Neuronal stem cell (in vitro differentiated cells): ENCODE measurements at regions not wholly inside any gene's neighbourhood (a gene's known extent, or its start where the extent isn't known, plus 50 kb on each side); places are given as distances from the start of the nearest gene placed in this dataset.

Source experiments
- DNase-seq: peaks from one replicate; pipeline ENCODE4 v3.0.0-alpha.2; 2013; ENCODE audit warnings: low spot score
- H2AFZ ChIP-seq: one replicate; pipeline ENCODE4 v1.6.1; 2013; ENCODE audit warnings: mild to moderate bottlenecking, low read length, inconsistent platforms
- H2AK5ac ChIP-seq: 2 replicates; pipeline ENCODE4 v1.6.1; 2013; ENCODE audit warnings: low read depth, mild to moderate bottlenecking, inconsistent platforms, low read length, moderate library complexity, mixed read lengths
- H2BK120ac ChIP-seq: 2 replicates; pipeline ENCODE4 v1.6.1; 2013; ENCODE audit warnings: low read depth, mild to moderate bottlenecking, inconsistent platforms, low read length, moderate library complexity, mixed read lengths
- H2BK12ac ChIP-seq: one replicate; pipeline ENCODE4 v1.6.1; 2013; ENCODE audit warnings: low read length, inconsistent platforms
- H2BK15ac ChIP-seq: 2 replicates; pipeline ENCODE4 v1.6.1; 2013; ENCODE audit warnings: mild to moderate bottlenecking, low read length, inconsistent platforms, mixed read lengths
- H2BK5ac ChIP-seq: one replicate; pipeline ENCODE4 v1.6.1; 2013; ENCODE audit warnings: inconsistent platforms, mild to moderate bottlenecking, low read length, moderate library complexity
- H3K14ac ChIP-seq: one replicate; pipeline ENCODE4 v1.6.1; 2013; ENCODE audit warnings: low read length, inconsistent platforms
- H3K18ac ChIP-seq: 2 replicates; pipeline ENCODE4 v1.6.1; 2013; ENCODE audit warnings: low read length, inconsistent platforms
- H3K23ac ChIP-seq: 2 replicates; pipeline ENCODE4 v1.6.1; 2013; ENCODE audit warnings: low read depth, mild to moderate bottlenecking, mixed read lengths, low read length, inconsistent platforms; ENCODE audit not compliant: poor library complexity
- H3K27ac ChIP-seq: replicated peaks from 3 replicates; pipeline ENCODE4 v1.5.1; 2013; ENCODE audit warnings: low read length, inconsistent platforms
- H3K27me3 ChIP-seq, 3 experiments: 2 replicates each; pipeline ENCODE4 v1.6.1; 2013; ENCODE audit warnings: low read length in 3 of 3, mild to moderate bottlenecking in 2 of 3, inconsistent platforms in 1 of 3, low read depth in 1 of 3, mixed read lengths in 1 of 3, moderate library complexity in 1 of 3; ENCODE audit not compliant: control insufficient read depth in 3 of 3, insufficient read depth in 3 of 3
- H3K36me3 ChIP-seq, 2 donors: replicated peaks in 1 of 2; 2 replicates each; pipeline ENCODE4 v1.6.1; 2013; ENCODE audit warnings: low read length in 2 of 2; ENCODE audit not compliant: control insufficient read depth in 2 of 2, insufficient read depth in 2 of 2
- H3K4ac ChIP-seq: 2 replicates; pipeline ENCODE4 v1.6.1; 2013; ENCODE audit warnings: inconsistent platforms, mild to moderate bottlenecking, low read length, moderate library complexity
- H3K4me1 ChIP-seq, 2 donors: 1 replicate in 1 of 2; 2 replicates in 1 of 2; pipeline ENCODE4 v1.6.1; 2013; ENCODE audit warnings: low read length in 2 of 2, low read depth in 1 of 2; ENCODE audit not compliant: control insufficient read depth in 2 of 2, insufficient read depth in 1 of 2
- H3K4me2 ChIP-seq: one replicate; pipeline ENCODE4 v1.6.1; 2013; ENCODE audit warnings: mild to moderate bottlenecking, low read length, inconsistent platforms; ENCODE audit not compliant: insufficient read depth, poor library complexity, severe bottlenecking
- H3K4me3 ChIP-seq, 2 donors: 2 replicates each; pipeline ENCODE4 v1.5.1; 2013; ENCODE audit warnings: low read length in 2 of 2, mild to moderate bottlenecking in 2 of 2, inconsistent platforms in 1 of 2, moderate library complexity in 1 of 2
- H3K79me1 ChIP-seq: one replicate; pipeline ENCODE4 v1.6.1; 2013; ENCODE audit warnings: low read depth, mild to moderate bottlenecking, inconsistent platforms, low read length, moderate library complexity
- H3K9ac ChIP-seq: one replicate; pipeline ENCODE4 v1.6.1; 2013; ENCODE audit warnings: mild to moderate bottlenecking, low read depth, low read length, inconsistent platforms; ENCODE audit not compliant: poor library complexity
- H3K9me3 ChIP-seq, 2 donors: replicated peaks in 1 of 2; 2 replicates each; pipeline versions ENCODE3 to v1.6.1; 2013; ENCODE audit warnings: low read length in 2 of 2, mild to moderate bottlenecking in 2 of 2, inconsistent platforms in 1 of 2, low read depth in 1 of 2, mixed read lengths in 1 of 2, moderate library complexity in 1 of 2; ENCODE audit not compliant: control insufficient read depth in 2 of 2, insufficient read depth in 1 of 2
- H4K8ac ChIP-seq: one replicate; pipeline ENCODE4 v1.6.1; 2013; ENCODE audit warnings: low read depth, mild to moderate bottlenecking, inconsistent platforms, low read length, moderate library complexity
- H4K91ac ChIP-seq: one replicate; pipeline ENCODE4 v1.6.1; 2013; ENCODE audit warnings: low read length, low read depth, mild to moderate bottlenecking, inconsistent platforms; ENCODE audit not compliant: poor library complexity
- WGBS, 2 donors: extraction: QIAGEN DNeasy Blood & Tissue Kit; methylation state at CpG; one replicate each; pipeline ENCODE4 v1.1.7; 2013; ENCODE audit warnings: missing lambda C conversion rate in 2 of 2, mixed read lengths in 1 of 2; ENCODE audit not compliant: insufficient read length in 2 of 2, insufficient replicate concordance in 1 of 2; ENCODE audit errors: extremely low coverage in 2 of 2; 5-methylcytosine and 5-hydroxymethylcytosine counted together

- Histone ChIP-seq H3K4me3 (no peak overlapping the region), H2BK15ac (no peak overlapping the region), H3K4me1 (no peaks in the 10 kb centered on the region), H4K8ac (no peak overlapping the region), H3K27ac (no peak overlapping the region), H3K27me3 (peaks cover 0 to 11% (median 0%) of the 10 kb centered on the region in 3 experiments), H3K14ac (no peak overlapping the region), H3K23ac (no peak overlapping the region), H2BK120ac (no peak overlapping the region), H2AFZ (no peak overlapping the region), H2AK5ac (no peak overlapping the region), H3K79me1 (no peaks in the 10 kb centered on the region), H2BK12ac (no peak overlapping the region), H3K9me3 (peaks cover 0 to 1% of the 10 kb centered on the region in 2 donors), H3K4ac (no peak overlapping the region), H3K36me3 (no peaks in the 10 kb centered on the region), H2BK5ac (no peak overlapping the region), H3K4me2 (no peak overlapping the region), H4K91ac (no peak overlapping the region), H3K18ac (no peak overlapping the region), H3K9ac (no peak overlapping the region)
- DNase-seq: no peak
- no CpG with 5 or more reads among the region's 6 CpGs for WGBS, 2 donors
Observed at GRCh38 chr17:43332230-43332629, 66.6 kb upstream of the ARL4D start.

GRCh38 chr17:43330876-43331639 is 67.7 kb upstream of the ARL4D start:
- Histone ChIP-seq H4K91ac (no peak overlapping the region), H2AFZ (no peak overlapping the region), H3K27me3 (peaks cover 0 to 11% (median 0%) of the 10 kb centered on the region in 3 experiments), H3K9me3 (peaks cover 0 to 1% of the 10 kb centered on the region in 2 donors), H3K79me1 (no peaks in the 10 kb centered on the region), H3K18ac (no peak overlapping the region), H3K4ac (no peak overlapping the region), H3K14ac (no peak overlapping the region), H2BK12ac (no peak overlapping the region), H3K27ac (no peak overlapping the region), H3K4me2 (no peak overlapping the region), H2AK5ac (no peak overlapping the region), H3K4me1 (no peaks in the 10 kb centered on the region), H4K8ac (no peak overlapping the region), H2BK120ac (no peak overlapping the region), H3K4me3 (no peak overlapping the region), H3K23ac (no peak overlapping the region), H3K36me3 (no peaks in the 10 kb centered on the region), H2BK5ac (no peak overlapping the region), H3K9ac (no peak overlapping the region), H2BK15ac (no peak overlapping the region)
- no peak for DNase-seq
- no CpG with 5 or more reads among the region's 12 CpGs for WGBS, 2 donors

GRCh38 chr17:43329183-43329582 is 69.6 kb upstream of the ARL4D start:
- H4K91ac ChIP-seq: no peak overlapping the region
- no peak overlapping the region for H3K18ac ChIP-seq
- H3K27ac ChIP-seq: no peak overlapping the region
- no peak overlapping the region for H3K9ac ChIP-seq
- H3K4ac ChIP-seq: no peak overlapping the region
- no peak overlapping the region for H2BK12ac ChIP-seq
- H3K79me1 ChIP-seq: no peaks in the 10 kb centered on the region
- H2BK120ac ChIP-seq: no peak overlapping the region
- no peak overlapping the region for H3K4me3 ChIP-seq
- H3K4me1 ChIP-seq: no peaks in the 10 kb centered on the region
- DNase-seq: no peak
- H3K36me3 ChIP-seq: no peaks in the 10 kb centered on the region
- no peak overlapping the region for H2BK15ac ChIP-seq
- H4K8ac ChIP-seq: no peak overlapping the region
- H2AFZ ChIP-seq: no peak overlapping the region
- H2BK5ac ChIP-seq: no peak overlapping the region
- WGBS, 2 donors: no CpG with 5 or more reads among the region's 6 CpGs
- H3K9me3 ChIP-seq: peaks cover 0 to 1% of the 10 kb centered on the region in 2 donors
- H3K14ac ChIP-seq: no peak overlapping the region
- no peak overlapping the region for H3K23ac ChIP-seq
- H3K4me2 ChIP-seq: no peak overlapping the region
- peaks cover 0 to 11% (median 0%) of the 10 kb centered on the region in 3 experiments for H3K27me3 ChIP-seq
- no peak overlapping the region for H2AK5ac ChIP-seq

- WGBS, 2 donors: no CpG with 5 or more reads among the region's 3 CpGs
- H3K4me1 ChIP-seq: no peaks in the 10 kb centered on the region
- H2BK5ac ChIP-seq: no peak overlapping the region
- peaks cover 0 to 11% (median 0%) of the 10 kb centered on the region in 3 experiments for H3K27me3 ChIP-seq
- H2AFZ ChIP-seq: no peak overlapping the region
- no peak overlapping the region for H2BK12ac ChIP-seq
- no peak overlapping the region for H2BK120ac ChIP-seq
- H3K4ac ChIP-seq: no peak overlapping the region
- no peak overlapping the region for H4K91ac ChIP-seq
- no peak overlapping the region for H3K4me3 ChIP-seq
- H3K9me3 ChIP-seq: no peaks in the 10 kb centered on the region
- no peak overlapping the region for H3K18ac ChIP-seq
- H3K36me3 ChIP-seq: no peaks in the 10 kb centered on the region
- H2AK5ac ChIP-seq: no peak overlapping the region
- no peak overlapping the region for H3K27ac ChIP-seq
- no peak overlapping the region for H2BK15ac ChIP-seq
- H3K14ac ChIP-seq: no peak overlapping the region
- DNase-seq: no peak
- no peak overlapping the region for H3K9ac ChIP-seq
- no peak overlapping the region for H3K4me2 ChIP-seq
- no peak overlapping the region for H4K8ac ChIP-seq
- H3K23ac ChIP-seq: no peak overlapping the region
- no peaks in the 10 kb centered on the region for H3K79me1 ChIP-seq
Observed at GRCh38 chr17:43328650-43329049, 70.1 kb upstream of the ARL4D start.
